ENCODE measurements at regions not wholly inside any gene's neighbourhood (a gene's known extent, or its start where the extent isn't known, plus 50 kb on each side); places are given as distances from the start of the nearest gene placed in this dataset.

GRCh38 chr9:13397220-13397619 lies 117.7 kb upstream of the MPDZ start:
- TF ChIP-seq CTCF (conservative IDR thresholded peaks at IDR 0.05; ENCODE audit: low read depth, low read length) = no peak
- no peak overlapping the region for H3K4me3 ChIP-seq (ENCODE audit: low read length)
- no peak for DNase-seq (ENCODE audit: low read depth)

- DNase-seq (ENCODE audit: low read depth) = no peak
- no peak for TF ChIP-seq CTCF (conservative IDR thresholded peaks at IDR 0.05; ENCODE audit: low read depth, low read length)
- H3K4me3 ChIP-seq (ENCODE audit: low read length) = no peak overlapping the region
These were observed 116.9 kb upstream of the MPDZ start for GRCh38 chr9:13396418-13396817.

DNA sequence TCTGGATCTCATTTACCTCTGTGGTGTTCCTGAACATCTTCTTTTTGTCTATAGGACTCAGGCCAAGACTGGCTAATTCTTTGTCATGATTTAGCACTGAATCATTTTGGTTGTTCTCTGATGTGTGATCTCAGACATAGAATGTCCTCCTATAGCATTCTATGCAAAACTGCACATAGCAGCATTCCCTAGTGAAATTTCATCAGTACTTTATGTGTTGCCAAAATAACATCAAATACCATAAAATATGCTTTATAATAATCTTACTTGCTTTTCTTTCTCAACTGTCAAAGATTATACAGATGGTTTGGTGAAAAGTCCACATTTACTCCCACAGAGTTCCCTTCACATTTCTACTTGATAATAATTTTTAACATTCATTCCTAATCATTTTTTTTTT lies 115.7 kb upstream of the MPDZ start:
- DNase-seq (ENCODE audit: low read depth) = no peak
- H3K4me3 ChIP-seq (ENCODE audit: low read length) = no peak overlapping the region
- no peak for TF ChIP-seq CTCF (conservative IDR thresholded peaks at IDR 0.05; ENCODE audit: low read depth, low read length)

DNA sequence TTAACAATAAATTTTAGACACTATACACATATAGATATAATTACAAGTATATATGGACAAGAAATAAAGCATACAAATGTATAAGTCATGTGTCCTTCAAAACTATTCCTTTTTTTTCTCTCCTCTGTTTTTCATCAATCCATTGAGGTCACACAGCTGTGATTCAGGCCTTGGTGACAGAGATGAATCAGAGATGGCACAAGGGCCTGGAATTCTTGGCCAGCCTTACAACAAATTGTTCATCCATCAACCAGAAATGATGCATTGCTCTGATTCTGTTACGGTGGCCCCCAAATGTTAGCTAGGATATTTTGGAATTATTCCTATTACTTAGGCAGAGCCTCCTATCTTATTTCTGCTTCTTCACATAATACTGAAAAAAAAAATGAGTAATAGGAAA lies 108.7 kb upstream of the MPDZ start:
- H3K4me3 ChIP-seq (ENCODE audit: low read length) = no peak overlapping the region
- no peak for DNase-seq (ENCODE audit: low read depth)
- TF ChIP-seq CTCF (conservative IDR thresholded peaks at IDR 0.05; ENCODE audit: low read depth, low read length) = no peak

GRCh38 chr9:13387734-13388067 lies 108.2 kb upstream of the MPDZ start:
- no peak for DNase-seq (ENCODE audit: low read depth)
- no peak overlapping the region for H3K4me3 ChIP-seq (ENCODE audit: low read length)
- no peak for TF ChIP-seq CTCF (conservative IDR thresholded peaks at IDR 0.05; ENCODE audit: low read depth, low read length)

GRCh38 chr9:13386935-13387733 lies 107.6 kb upstream of the MPDZ start:
- no peak overlapping the region for H3K4me3 ChIP-seq (ENCODE audit: low read length)
- no peak for DNase-seq (ENCODE audit: low read depth)
- no peak for TF ChIP-seq CTCF (conservative IDR thresholded peaks at IDR 0.05; ENCODE audit: low read depth, low read length)

- TF ChIP-seq CTCF (conservative IDR thresholded peaks at IDR 0.05; ENCODE audit: low read depth, low read length) = no peak
These were observed 106.8 kb upstream of the MPDZ start for GRCh38 chr9:13386316-13386715.

More at GRCh38 chr9:13386316-13386715, 106.8 kb upstream of the MPDZ start:
- no peak for DNase-seq (ENCODE audit: low read depth)
- H3K4me3 ChIP-seq (ENCODE audit: low read length) = no peak overlapping the region
